Tibial artery (tissue), 4 donors: ENCODE measurements at regions not wholly inside any gene's neighbourhood (a gene's known extent, or its start where the extent isn't known, plus 50 kb on each side); places are given as distances from the start of the nearest gene placed in this dataset.

Experiments
- DNase-seq, 2 donors: peaks; one replicate each; pipeline ENCODE4 v3.0.0-alpha.2; 2019
- H3K27ac ChIP-seq, 2 donors: fragments of 200-600 bp; sonication (generic) in 1 of 2; 1 replicate in 1 of 2; 2 replicates in 1 of 2; pipeline ENCODE4 v1.5.1; 2018 to 2019; ENCODE audit warnings: mild to moderate bottlenecking in 1 of 2
- H3K27me3 ChIP-seq, 2 donors: fragments of 200-600 bp; sonication (generic) in 1 of 2; one replicate each; pipeline versions ENCODE4 v1.5.1 to v1.6.0; 2016 to 2019
- H3K36me3 ChIP-seq, 3 donors: fragments of 200-600 bp; sonication (generic) in 2 of 3; one replicate each; pipeline ENCODE4 v1.5.1; 2016 to 2019; ENCODE audit warnings: mild to moderate bottlenecking in 2 of 3
- H3K4me1 ChIP-seq, 4 donors: fragments of 200-600 bp; sonication (generic) in 2 of 4; 1 replicate in 3 of 4; 2 replicates in 1 of 4; pipeline ENCODE4 v1.5.1; 2016 to 2019
- H3K4me3 ChIP-seq, 2 donors: fragments of 200-600 bp; sonication (generic) in 1 of 2; 1 replicate in 1 of 2; 2 replicates in 1 of 2; pipeline ENCODE4 v1.5.1; 2018 to 2019; ENCODE audit warnings: mild to moderate bottlenecking in 2 of 2
- H3K9me3 ChIP-seq, 3 donors: fragments of 200-600 bp; sonication (generic) in 1 of 3; one replicate each; pipeline ENCODE4 v1.5.1; 2016 to 2019
- CTCF ChIP-seq, 2 experiments: fragments of 200-600 bp in 1 of 2; fragments of 450-650 bp in 1 of 2; IDR thresholded peaks; one replicate each; pipeline ENCODE4 v1.5.1; 2017 to 2019; ENCODE audit warnings: antibody characterized with exemption in 2 of 2, mild to moderate bottlenecking in 1 of 2, moderate library complexity in 1 of 2
- intact Hi-C: fragments of 100-400 bp; cut with DNase I; formaldehyde crosslinking; loops from one replicate; pipeline ENCODE4 v1.15.0; 2023; ENCODE audit warnings: low total_unique reads

GRCh38 chr11:45446434-45446833 lies 160.3 kb upstream of the SYT13 start:
- Histone ChIP-seq H3K4me3 (no peak overlapping the region), H3K4me1 (peaks cover 0 to 20% (median 6%) of the 10 kb centered on the region in 4 donors), H3K36me3 (no peaks in the 10 kb centered on the region), H3K27me3 (peaks cover 0 to 21% of the 10 kb centered on the region in 2 donors), H3K27ac (no peak overlapping the region), H3K9me3 (no peaks in the 10 kb centered on the region)
- no peak for TF ChIP-seq CTCF (IDR thresholded peaks at IDR 0.05)
- intact Hi-C loops, result no loop called here
- DNase-seq, result no peak

GRCh38 chr11:45444796-45445195 lies 158.7 kb upstream of the SYT13 start:
- H3K9me3 ChIP-seq, result no peaks in the 10 kb centered on the region
- DNase-seq, result no peak
- H3K4me1 ChIP-seq, result peaks cover 0 to 11% (median 3%) of the 10 kb centered on the region in 4 donors
- TF ChIP-seq CTCF (IDR thresholded peaks at IDR 0.05), result no peak
- H3K4me3 ChIP-seq, result no peak overlapping the region
- H3K36me3 ChIP-seq, result no peaks in the 10 kb centered on the region
- no peak overlapping the region for H3K27ac ChIP-seq
- H3K27me3 ChIP-seq, result peaks cover 0 to 21% of the 10 kb centered on the region in 2 donors
- intact Hi-C loops, result no loop called here

- no peaks in the 10 kb centered on the region for H3K4me1 ChIP-seq
- H3K27ac ChIP-seq, result no peak overlapping the region
- H3K4me3 ChIP-seq, result no peak overlapping the region
- no peak for DNase-seq
- no peak for TF ChIP-seq CTCF (IDR thresholded peaks at IDR 0.05)
- intact Hi-C loops, result no loop called here
- peaks cover 0 to 6% (median 0%) of the 10 kb centered on the region in 3 donors for H3K9me3 ChIP-seq
- H3K36me3 ChIP-seq, result no peaks in the 10 kb centered on the region
- peaks cover 0 to 19% of the 10 kb centered on the region in 2 donors for H3K27me3 ChIP-seq
Measured at GRCh38 chr11:45440111-45440510, 154.0 kb upstream of the SYT13 start.

- Histone ChIP-seq H3K27ac (no peak overlapping the region), H3K4me3 (no peak overlapping the region), H3K27me3 (peaks cover 0 to 32% of the 10 kb centered on the region in 2 donors), H3K4me1 (no peaks in the 10 kb centered on the region), H3K36me3 (no peaks in the 10 kb centered on the region), H3K9me3 (peaks cover 0 to 6% (median 0%) of the 10 kb centered on the region in 3 donors)
- DNase-seq, result no peak
- TF ChIP-seq CTCF (IDR thresholded peaks at IDR 0.05), result no peak
- intact Hi-C loops, result no loop called here
Measured at GRCh38 chr11:45436966-45437365, 150.8 kb upstream of the SYT13 start.

- H3K4me3 ChIP-seq, result no peak overlapping the region
- no peak overlapping the region for H3K27ac ChIP-seq
- intact Hi-C loops, result no loop called here
- peaks cover 0 to 6% (median 0%) of the 10 kb centered on the region in 3 donors for H3K9me3 ChIP-seq
- H3K27me3 ChIP-seq, result peaks cover 0 to 36% of the 10 kb centered on the region in 2 donors
- no peak for TF ChIP-seq CTCF (IDR thresholded peaks at IDR 0.05)
- DNase-seq, result no peak
- no peaks in the 10 kb centered on the region for H3K36me3 ChIP-seq
- H3K4me1 ChIP-seq, result no peaks in the 10 kb centered on the region
Measured at GRCh38 chr11:45436118-45436517, 150.0 kb upstream of the SYT13 start.

GRCh38 chr11:45435706-45436105 lies 149.6 kb upstream of the SYT13 start:
- no peak for TF ChIP-seq CTCF (IDR thresholded peaks at IDR 0.05)
- Histone ChIP-seq H3K4me3 (no peak overlapping the region), H3K27ac (no peak overlapping the region), H3K4me1 (no peaks in the 10 kb centered on the region), H3K27me3 (peaks cover 0 to 36% of the 10 kb centered on the region in 2 donors), H3K36me3 (no peaks in the 10 kb centered on the region), H3K9me3 (peaks cover 0 to 6% (median 0%) of the 10 kb centered on the region in 3 donors)
- DNase-seq, result no peak
- intact Hi-C loops, result no loop called here
